Natural killer cell (primary cell): ENCODE measurements at regions not wholly inside any gene's neighbourhood (a gene's known extent, or its start where the extent isn't known, plus 50 kb on each side); places are given as distances from the start of the nearest gene placed in this dataset.
"Not testable (repeated sequence)": the region's sequence is repeated elsewhere in the genome, so short reads cannot be mapped to it uniquely, and the experiment has no call there.

Experiments used
- ATAC-seq, 3 donors: fragments of 150-1000 bp in 2 of 3; fragments of 200-7000 bp in 1 of 3; cut with Tn5 transposase; 1 replicate in 1 of 3; 2 replicates in 2 of 3; pipeline ENCODE4 v1.10.0; 2021; ENCODE audit warnings: mild to moderate bottlenecking in 2 of 3, moderate library complexity in 2 of 3
- DNase-seq, 2 donors: peaks; one replicate each; pipeline versions ENCODE4 v3.0.0 to v3.0.0-alpha.2; 2013 to 2021; ENCODE audit warnings: mixed read lengths in 1 of 2
- H3K27ac ChIP-seq: one replicate; pipeline ENCODE4 v1.5.1; 2013; ENCODE audit warnings: mild to moderate bottlenecking, low read length
- H3K27me3 ChIP-seq: one replicate; pipeline ENCODE4 v1.6.1; 2013; ENCODE audit warnings: low read length; ENCODE audit not compliant: control insufficient read depth, insufficient read depth
- H3K36me3 ChIP-seq: one replicate; pipeline ENCODE4 v1.6.1; 2013; ENCODE audit warnings: low read length; ENCODE audit not compliant: control insufficient read depth, insufficient read depth
- H3K4me1 ChIP-seq: one replicate; pipeline ENCODE4 v1.6.1; 2013; ENCODE audit warnings: low read length; ENCODE audit not compliant: control insufficient read depth, insufficient read depth
- H3K4me3 ChIP-seq: one replicate; pipeline ENCODE4 v1.5.1; 2013; ENCODE audit warnings: low read length
- H3K9me3 ChIP-seq: one replicate; pipeline ENCODE4 v1.6.1; 2013; ENCODE audit warnings: low read length; ENCODE audit not compliant: control insufficient read depth, insufficient read depth
- H3K27ac Mint-ChIP-seq, 2 donors: one replicate each; pipeline ENCODE4 v1.8.0; 2022; ENCODE audit warnings: mild to moderate bottlenecking in 2 of 2, mixed read lengths in 2 of 2, moderate library complexity in 1 of 2
- H3K27me3 Mint-ChIP-seq, 2 donors: one replicate each; pipeline ENCODE4 v1.8.0; 2022; ENCODE audit warnings: low read depth in 2 of 2, mixed read lengths in 2 of 2
- H3K36me3 Mint-ChIP-seq: one replicate; pipeline ENCODE4 v1.8.0; 2022; ENCODE audit warnings: mixed read lengths
- H3K4me1 Mint-ChIP-seq, 2 donors: one replicate each; pipeline ENCODE4 v1.8.0; 2022; ENCODE audit warnings: mixed read lengths in 2 of 2
- H3K4me3 Mint-ChIP-seq: one replicate; pipeline ENCODE4 v1.8.0; 2022; ENCODE audit warnings: mild to moderate bottlenecking, moderate library complexity, mixed read lengths
- H3K9me3 Mint-ChIP-seq, 2 donors: one replicate each; pipeline ENCODE4 v1.8.0; 2022; ENCODE audit warnings: mixed read lengths in 2 of 2
- CTCF ChIP-seq: fragments of 200-600 bp; IDR thresholded peaks from one replicate; pipeline ENCODE4 v1.8.0; 2022; ENCODE audit warnings: antibody characterized with exemption
- WGBS: methylation state at CpG from one replicate; pipeline ENCODE4 v1.1.7; 2013; ENCODE audit warnings: missing lambda C conversion rate; ENCODE audit not compliant: insufficient coverage; 5-methylcytosine and 5-hydroxymethylcytosine counted together
- intact Hi-C: fragments of 100-400 bp; cut with micrococcal nuclease; formaldehyde crosslinking; loops from one replicate; pipeline ENCODE4 v1.14.2; 2022

GRCh38 chr3:118540448-118540821, 494.2 kb downstream of the IGSF11 start:
- peaks cover 15 to 27% of the 10 kb centered on the region in 2 donors for H3K9me3 Mint-ChIP-seq
- intact Hi-C loops, H3K4me1 ChIP-seq, H3K9me3 ChIP-seq, H3K27me3 Mint-ChIP-seq, H3K4me3 Mint-ChIP-seq, H3K36me3 Mint-ChIP-seq, DNase-seq, H3K4me3 ChIP-seq, H3K27me3 ChIP-seq, H3K4me1 Mint-ChIP-seq, ATAC-seq, H3K36me3 ChIP-seq, H3K27ac Mint-ChIP-seq, H3K27ac ChIP-seq: not testable (repeated sequence)
- WGBS: 74% methylated on average over 5 of the region's 5 CpGs

GRCh38 chr3:118540826-118541225, 493.8 kb downstream of the IGSF11 start:
- H3K4me3 ChIP-seq: no peak overlapping the region
- H3K9me3 ChIP-seq: no peaks in the 10 kb centered on the region
- no peak overlapping the region for H3K27ac ChIP-seq
- H3K4me1 Mint-ChIP-seq: no peaks in the 10 kb centered on the region
- H3K27ac Mint-ChIP-seq: no peak overlapping the region
- no peaks in the 10 kb centered on the region for H3K4me1 ChIP-seq
- DNase-seq (no peak), ATAC-seq (no peak)
- TF ChIP-seq CTCF: no peak
- H3K9me3 Mint-ChIP-seq: peaks cover 17 to 29% of the 10 kb centered on the region in 2 donors
- no peaks in the 10 kb centered on the region for H3K27me3 ChIP-seq
- H3K36me3 Mint-ChIP-seq: no peaks in the 10 kb centered on the region
- no peak overlapping the region for H3K4me3 Mint-ChIP-seq
- intact Hi-C loops: no loop called here
- H3K36me3 ChIP-seq: no peaks in the 10 kb centered on the region
- H3K27me3 Mint-ChIP-seq: no peaks in the 10 kb centered on the region
- whole genome bisulfite sequencing: no CpG with 5 or more reads among the region's 1 CpG

DNA sequence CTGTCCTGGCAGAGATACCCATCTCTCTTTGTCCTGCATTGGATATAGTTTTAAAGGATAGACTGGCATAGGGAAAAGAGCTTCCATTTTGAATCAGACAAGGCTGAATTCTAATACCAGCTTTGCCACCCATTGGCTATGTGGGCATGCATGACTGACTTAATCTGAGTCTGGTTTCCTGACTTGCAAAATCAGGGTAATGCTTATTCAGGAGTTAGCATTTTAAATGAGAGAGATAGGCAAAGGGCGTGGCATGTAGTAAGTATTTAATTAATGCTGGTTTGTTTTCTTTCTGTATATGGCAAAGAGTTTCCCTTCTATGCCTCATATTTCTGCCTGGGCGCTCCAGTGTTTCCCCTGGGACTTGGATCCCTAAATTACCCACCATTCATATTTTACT, 492.9 kb downstream of the IGSF11 start:
- Mint-ChIP-seq H3K9me3 (peaks cover 16 to 27% of the 10 kb centered on the region in 2 donors), H3K4me3 (no peak overlapping the region), H3K4me1 (no peaks in the 10 kb centered on the region), H3K27ac (no peak overlapping the region), H3K36me3 (no peaks in the 10 kb centered on the region), H3K27me3 (no peaks in the 10 kb centered on the region)
- no peaks in the 10 kb centered on the region for H3K27me3 ChIP-seq
- ATAC-seq: no peak
- intact Hi-C loops: no loop called here
- 76% methylated on average over 1 of the region's 2 CpGs for WGBS
- H3K4me3 ChIP-seq: no peak overlapping the region
- DNase-seq: no peak
- H3K9me3 ChIP-seq: no peaks in the 10 kb centered on the region
- TF ChIP-seq CTCF: no peak
- H3K27ac ChIP-seq: no peak overlapping the region
- no peaks in the 10 kb centered on the region for H3K4me1 ChIP-seq
- no peaks in the 10 kb centered on the region for H3K36me3 ChIP-seq

- Mint-ChIP-seq H3K9me3 (peaks cover 13 to 16% of the 10 kb centered on the region in 2 donors), H3K4me1 (no peaks in the 10 kb centered on the region)
- 47% methylated on average over 1 of the region's 1 CpG for WGBS
Measured at GRCh38 chr3:118543832-118544231, 490.8 kb downstream of the IGSF11 start.

More at GRCh38 chr3:118543832-118544231, 490.8 kb downstream of the IGSF11 start:
- Histone ChIP-seq H3K4me1 (no peaks in the 10 kb centered on the region), H3K27ac (no peak overlapping the region), H3K4me3 (no peak overlapping the region), H3K27me3 (no peaks in the 10 kb centered on the region), H3K9me3 (no peaks in the 10 kb centered on the region), H3K36me3 (no peaks in the 10 kb centered on the region)
- DNase-seq: no peak
- Mint-ChIP-seq H3K27ac (no peak overlapping the region), H3K4me3 (no peak overlapping the region), H3K27me3 (no peaks in the 10 kb centered on the region), H3K36me3 (no peaks in the 10 kb centered on the region)
- intact Hi-C loops: no loop called here
- no peak for TF ChIP-seq CTCF
- no peak for ATAC-seq
